ENCODE measurements at regions not wholly inside any gene's neighbourhood (a gene's known extent, or its start where the extent isn't known, plus 50 kb on each side); places are given as distances from the start of the nearest gene placed in this dataset.
"Not testable (repeated sequence)": the region's sequence is repeated elsewhere in the genome, so short reads cannot be mapped to it uniquely, and the experiment has no call there.

DNA sequence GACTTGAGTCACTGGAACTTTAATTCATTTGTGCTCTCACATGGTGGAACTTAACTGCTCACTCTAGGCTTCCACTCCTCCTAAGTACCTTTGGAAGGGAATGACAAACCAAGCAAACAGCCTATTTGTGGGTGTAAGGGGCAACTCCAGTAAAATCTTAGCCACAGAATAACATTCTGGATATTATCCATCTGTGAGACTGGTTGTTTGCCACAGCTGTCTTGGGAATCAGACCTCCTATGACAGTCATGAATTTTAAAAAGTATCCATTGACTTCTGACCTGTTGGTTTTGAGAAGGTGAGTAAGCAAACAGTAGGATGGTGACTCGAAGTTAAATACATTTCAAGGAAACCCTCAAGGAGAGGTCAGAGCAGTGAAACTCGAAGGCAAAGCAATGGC, 147.3 kb upstream of the CDIN1 start:
- DNase-seq = no peak

DNA sequence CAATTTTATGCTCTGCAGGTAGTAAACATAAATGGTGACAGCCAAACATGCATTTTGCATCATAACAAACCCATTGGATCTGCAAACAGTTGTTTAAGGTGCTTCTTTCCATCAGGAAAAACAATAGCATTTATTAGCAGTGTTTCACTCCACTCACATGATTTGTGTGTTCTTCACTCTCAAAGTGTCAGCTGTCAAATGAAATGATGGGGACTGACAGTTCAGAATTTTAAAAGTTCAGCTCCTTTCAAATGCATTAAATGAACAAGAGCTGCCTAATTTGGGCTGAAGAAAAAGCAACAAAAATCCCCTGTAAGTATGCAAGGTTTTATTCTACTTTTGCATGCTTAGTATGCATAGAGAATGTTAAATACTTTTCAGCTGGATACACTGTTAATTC, 145.2 kb upstream of the CDIN1 start:
- DNase-seq = no peak

DNA sequence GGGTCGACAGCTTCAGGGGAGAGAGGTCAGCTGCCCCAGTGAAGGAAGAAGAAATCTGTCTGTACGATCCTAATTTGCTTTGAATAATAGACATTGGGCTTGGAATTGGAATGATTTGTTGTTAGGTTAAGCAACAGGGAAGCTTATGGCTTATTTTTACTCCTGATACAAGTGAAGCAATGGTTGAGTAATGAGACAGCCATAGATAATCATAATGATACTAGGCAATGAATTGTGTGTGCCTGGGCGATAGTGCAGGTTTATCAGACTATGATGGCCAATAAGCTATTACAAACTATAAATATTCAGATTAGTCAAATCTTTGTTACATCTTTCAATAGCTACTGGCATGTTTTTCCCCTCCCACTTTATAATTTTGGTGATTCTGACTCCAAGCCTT, 140.9 kb upstream of the CDIN1 start:
- no peak for DNase-seq

DNA sequence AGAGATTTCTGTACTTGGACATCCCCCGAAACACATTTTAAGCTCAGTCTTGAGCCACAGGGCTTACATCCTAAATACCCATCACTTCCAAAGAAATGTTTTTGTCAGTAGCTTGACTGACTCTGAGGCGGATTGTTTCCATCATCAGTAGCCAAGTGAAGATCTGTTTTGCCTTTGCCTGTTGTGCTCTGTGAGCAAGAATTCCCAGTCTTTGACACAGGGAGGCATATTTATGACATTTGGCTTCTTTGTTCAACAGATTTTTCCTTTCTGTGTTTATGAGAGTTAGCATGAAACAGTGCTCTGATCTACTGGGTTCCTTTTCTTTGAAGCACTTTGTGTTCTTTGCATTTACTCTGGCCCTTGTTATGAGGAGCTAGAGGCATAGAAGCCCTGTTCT, 132.1 kb upstream of the CDIN1 start:
- no peak for DNase-seq

DNA sequence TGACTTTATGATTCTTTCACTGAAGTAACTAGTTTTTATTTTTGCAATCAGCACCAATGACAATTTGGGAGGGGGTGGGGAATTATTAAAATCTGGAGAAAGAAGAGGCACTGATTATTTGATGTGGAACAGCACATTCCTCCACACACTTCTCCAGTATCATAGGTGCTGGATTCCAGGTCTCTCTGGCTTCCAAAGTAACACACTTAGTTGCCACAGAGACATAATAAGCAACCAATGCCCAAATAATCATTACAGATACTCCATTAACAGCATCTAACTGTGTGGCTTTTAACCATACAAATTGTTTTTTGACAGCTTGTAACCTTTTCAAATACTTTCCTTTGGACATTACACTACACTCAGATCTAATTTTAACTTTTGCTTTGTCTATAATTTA, 131.0 kb upstream of the CDIN1 start:
- DNase-seq = no peak

DNA sequence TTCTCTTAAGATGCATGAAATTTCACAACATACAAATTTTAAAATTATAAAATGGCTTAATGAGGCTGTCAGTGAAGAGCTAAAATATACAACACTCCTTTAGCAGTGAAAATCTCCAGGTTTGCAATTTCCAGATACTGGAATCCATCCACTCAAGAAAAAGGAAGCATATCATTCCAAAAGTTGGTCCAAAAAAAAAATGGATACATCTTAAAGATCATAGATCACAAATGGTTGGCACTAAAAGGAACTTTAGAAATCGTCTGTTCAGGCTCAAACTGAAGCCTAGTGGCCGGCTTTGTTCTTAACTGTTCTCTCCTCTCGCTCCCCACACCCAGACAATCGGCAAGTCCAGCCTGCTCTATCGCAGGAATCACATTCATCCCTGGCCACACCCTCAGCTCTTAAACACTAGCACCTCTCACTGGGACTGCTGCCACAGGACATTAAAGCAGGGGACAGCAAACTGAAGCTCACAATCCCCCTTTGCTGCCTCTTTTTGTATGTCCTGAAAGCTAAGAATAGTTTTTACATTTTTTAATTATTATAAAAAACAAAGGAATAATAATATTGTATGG, 130.3 kb upstream of the CDIN1 start:
- DNase-seq = no peak

DNA sequence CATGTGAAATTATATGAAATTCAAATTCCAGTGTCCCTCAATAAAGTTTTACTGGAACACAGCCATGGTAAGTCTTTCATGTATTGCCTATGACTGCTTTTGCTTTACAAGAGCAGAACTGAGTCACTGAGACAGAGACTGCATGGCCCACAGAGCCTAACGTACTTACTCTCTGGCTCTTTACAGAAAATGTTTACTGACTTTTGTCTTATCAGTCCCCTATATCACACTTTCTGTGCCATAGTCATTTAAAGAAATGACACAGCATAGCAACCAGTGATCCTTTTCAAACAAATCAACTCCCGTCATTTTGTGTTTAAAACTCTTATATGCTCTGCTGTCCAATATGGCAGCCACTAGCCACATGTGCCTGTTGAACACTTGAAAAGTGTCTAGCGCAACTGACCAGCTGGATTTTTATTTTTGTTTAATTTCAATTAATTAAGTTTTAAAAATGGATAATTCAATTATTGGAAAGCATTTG, 129.7 kb upstream of the CDIN1 start:
- no peak for DNase-seq

DNA sequence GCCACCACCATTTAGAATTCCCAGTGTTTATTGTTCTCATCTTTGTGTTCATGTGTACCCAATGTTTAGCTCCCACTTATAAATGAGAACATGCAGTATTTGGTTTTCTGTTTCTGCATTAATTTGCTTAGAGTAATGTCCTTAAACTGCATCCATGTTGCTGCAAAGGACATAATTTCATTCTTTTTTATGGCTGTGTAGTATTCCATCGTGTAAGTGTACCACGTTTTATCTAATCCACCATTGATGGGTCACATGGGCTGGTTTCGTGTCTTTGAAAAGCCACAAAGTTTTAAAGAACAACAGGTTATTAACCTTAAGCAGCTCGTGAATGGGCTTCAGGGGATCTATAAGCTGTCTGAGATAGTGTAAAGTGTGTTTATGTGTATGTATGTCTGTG, 125.2 kb upstream of the CDIN1 start:
- DNase-seq = not testable (repeated sequence)

DNA sequence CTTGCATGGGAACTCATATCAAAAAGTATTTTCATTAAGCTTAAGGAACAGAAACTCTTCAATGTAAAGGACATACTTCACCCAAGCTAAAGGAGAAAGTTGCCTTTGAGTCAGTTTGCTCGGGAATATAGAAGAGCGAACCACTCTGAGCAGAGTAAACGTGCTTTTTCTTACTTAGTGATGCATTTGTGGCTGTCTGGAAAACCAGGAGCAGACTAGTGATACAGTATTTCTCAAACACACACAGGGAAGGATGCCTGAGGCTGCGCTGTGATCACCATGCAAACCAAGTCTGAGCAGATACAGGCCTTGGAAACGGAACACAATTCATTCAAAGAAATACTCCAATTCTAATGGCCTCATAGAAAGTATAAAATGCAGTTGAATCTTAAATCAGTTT, 121.0 kb upstream of the CDIN1 start:
- no peak for DNase-seq

DNA sequence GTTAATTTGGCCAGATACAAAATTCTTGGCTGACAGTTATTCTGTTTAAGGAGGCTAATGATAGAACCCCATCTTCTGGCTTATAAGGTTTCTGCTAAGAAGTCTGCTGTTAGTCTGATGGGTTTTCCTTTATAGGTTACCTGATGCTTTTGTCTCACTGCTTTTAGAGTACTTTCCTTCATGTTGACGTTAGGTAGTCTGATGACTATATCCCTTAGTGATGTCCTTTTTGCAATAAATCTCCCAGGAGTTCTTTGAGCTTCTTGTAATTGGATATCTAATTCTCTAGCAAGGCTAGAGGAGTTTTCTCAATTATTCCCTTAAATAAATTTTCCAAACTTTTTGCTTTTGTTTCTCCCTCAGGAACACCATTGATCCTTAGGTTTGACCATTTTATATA, 114.1 kb upstream of the CDIN1 start:
- DNase-seq = no peak

DNA sequence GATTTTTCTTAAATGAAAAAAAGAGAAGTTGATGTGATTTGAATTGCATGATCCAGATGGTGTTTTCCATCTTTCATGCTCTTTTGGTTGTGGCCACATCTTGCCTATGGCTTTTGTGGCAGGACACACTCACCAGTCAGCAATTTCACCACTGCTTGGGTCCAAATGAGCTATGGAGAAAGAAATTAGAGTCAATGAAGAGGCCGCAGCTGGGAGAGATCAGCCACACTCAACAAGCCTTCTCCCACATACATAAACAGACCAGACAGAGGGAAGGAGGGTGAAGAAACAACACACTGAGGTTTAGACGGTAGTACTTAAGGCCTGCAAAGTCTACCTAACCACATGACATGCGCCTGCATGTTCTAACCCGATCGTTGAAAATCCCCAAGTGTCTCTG, 110.7 kb upstream of the CDIN1 start:
- no peak for DNase-seq

DNA sequence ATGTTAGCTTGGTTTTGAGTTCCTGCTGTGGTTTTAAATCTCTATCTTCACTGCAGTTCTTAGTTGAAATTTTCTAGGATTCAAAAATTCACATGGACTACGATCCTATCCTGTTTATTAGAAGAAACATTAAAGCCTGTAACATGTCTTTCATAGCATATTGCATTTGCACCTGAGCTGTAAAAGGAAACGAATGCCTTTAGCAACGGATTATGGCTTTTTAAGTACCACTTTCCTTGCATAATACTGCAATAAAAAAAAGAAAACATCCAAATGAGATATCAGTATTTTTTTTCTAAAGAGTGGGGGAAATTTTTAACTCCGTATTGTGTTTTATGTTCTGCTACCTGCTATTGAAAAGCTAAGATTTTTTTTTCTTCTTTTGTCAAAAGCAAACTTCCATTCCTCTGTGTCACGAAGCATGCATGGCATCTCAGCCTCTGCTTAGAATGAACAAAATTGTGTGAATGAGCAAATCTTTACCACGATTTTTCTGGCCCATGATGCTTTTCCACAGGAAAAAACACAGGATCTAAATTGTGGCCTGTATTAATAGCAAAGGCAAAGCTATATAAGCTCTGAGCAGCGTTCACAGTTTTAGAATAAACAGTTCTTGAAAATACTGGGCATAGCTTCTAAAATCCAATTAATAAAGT, 110.0 kb upstream of the CDIN1 start:
- DNase-seq = no peak

DNA sequence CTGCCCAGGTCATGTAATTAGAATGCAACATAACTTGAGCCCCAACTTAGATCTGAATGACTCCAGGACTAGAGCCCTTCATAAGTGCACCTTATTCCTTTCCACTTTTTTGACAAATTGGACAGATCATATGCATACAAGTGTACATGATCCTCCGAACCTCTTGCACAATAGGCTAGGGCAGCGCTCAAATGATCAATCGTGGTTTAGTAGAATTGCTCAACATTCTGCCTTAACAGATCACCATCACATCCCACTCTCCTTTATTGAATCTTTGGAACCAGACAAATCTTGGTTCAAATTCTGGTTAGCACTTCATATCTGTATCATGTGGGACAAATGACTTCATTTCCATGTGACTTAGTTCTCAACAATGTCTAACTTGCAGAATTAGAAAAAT, 106.8 kb upstream of the CDIN1 start:
- DNase-seq = no peak

DNA sequence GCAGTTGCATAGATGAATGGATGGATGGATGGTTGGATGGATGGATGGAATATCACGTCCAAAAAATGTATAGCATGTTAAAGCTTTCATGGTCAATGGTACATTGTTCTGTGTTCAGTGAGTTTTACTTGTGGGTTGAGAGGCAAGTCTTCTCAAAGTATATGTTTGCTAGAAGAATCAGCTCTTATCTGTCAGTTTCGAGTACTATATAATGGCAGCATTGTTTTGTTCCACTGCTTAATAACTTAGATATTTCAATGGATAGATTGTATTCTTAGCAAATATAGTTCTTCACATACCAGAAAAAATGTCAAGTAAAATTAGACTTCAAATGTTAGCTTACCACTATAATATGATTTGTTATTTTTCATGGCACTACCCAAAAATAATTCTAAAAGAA, 100.9 kb upstream of the CDIN1 start:
- no peak for DNase-seq

DNA sequence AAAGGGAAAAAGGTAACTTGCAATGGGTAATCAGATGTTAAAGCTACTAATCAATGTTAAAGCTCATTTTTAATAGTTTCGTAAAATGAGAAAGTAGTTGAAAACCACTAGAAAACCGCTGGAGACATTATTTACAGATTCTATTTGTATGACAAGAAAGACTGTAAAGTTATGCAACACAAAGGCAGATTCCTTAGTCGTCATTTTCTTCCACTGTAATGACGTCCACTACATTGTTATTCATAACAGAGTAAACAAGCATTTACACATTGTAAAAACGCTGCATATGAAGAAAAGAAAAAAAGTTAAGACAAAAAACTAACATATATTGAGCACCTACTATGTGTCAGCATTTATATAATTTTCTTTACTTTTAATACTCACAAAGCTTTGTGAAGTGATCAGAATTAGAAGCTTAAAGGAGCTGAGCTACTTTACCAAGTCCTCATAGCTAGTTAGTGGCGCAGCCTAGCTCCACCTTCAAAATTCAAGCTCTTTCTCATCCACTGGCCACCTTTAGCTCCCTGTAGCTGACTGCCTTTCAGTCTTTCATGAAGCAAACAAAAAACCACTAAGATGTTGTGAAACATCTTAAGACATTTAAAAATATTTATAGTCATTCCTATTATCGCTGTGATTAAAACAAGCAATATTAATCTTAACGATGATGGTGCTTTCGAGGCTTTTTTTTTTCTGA, 100.1 kb upstream of the CDIN1 start:
- no peak for DNase-seq

DNA sequence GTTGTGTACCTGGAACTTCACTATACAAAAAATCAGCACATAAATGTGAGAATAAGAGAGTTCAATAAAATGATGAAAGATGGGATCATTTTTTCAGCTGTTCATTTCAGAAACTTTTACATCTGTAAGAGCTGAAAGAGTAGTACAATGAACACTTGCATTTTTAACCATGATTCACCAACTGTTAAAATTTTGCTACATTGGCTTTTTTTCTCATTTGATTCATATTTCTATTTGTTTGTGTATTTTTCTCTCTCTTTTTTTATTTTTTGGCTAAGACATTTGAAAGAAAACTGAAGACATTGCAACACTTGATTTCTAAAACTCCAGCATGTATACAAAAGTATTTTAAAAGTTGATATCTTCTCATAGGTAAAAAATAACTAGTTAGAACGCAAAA, 98.3 kb upstream of the CDIN1 start:
- DNase-seq = no peak

DNA sequence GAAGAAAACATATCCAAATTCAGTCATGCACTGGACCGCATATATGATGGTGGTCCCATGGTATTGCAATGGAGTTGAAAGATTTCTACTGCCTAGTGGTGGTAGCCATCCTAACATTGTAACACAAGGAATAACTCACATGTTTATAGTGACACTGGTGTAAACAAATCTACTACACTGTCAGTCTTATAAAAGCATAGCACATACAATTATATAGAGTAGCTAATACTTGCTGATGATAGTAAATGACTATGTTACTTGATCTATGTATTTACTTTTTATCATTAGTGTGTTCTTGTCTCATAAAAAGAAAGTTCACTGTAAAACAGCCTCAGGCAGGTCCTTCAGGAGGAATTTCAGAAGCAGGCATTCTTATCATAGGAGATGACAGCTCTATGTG, 96.0 kb upstream of the CDIN1 start:
- DNase-seq = no peak

DNA sequence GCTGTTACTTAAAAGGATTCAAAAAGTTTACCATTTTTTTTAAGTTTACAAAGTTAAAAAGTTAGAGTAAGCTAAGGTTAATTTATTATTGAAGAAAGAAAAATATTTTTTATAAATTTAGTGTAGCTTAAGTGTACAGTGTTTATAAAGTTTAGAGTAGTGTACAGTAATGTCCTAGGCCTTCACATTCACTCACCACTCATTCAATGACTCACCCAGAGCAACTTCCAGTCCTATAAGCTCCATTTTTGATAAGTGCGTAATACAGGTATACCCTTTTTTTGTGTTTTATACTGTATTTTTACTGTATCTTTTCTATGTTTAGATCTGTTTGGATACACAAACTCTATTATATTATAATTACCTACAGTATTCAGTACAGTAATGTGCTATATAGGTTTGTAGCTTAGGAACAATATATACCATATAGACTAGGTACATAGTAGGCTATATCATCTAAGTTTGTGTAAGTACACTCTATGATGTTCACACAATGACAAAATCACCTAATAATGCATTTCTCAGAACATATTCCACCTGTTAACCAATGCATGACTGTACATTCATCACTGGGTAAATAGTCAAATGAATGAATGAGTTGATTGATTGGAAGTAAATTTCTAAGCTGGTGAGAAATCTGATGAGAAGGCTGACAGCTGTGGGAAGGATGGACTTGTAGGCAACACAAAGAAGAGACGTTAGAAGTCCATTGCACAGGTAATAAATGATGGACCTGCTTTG, 95.2 kb upstream of the CDIN1 start:
- DNase-seq = no peak

DNA sequence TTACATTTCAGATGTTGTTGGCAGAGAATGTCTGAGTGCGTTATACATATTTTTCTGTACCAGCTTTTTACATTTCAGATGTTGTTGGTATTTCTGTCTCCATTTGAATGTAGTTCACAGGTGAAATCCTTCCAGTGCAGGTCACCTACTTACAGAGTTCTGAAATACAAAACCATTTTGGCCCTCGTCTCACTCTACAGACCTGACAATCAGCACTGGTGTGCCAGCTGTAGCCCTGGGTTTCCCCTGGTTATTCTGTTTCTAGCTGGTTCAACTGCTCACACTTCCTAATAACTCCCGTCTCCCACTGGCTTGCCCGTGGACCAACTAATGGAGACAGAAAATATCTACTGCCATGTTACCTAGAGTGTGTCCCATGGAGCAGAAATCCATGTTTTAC, 87.5 kb upstream of the CDIN1 start:
- DNase-seq = no peak

DNA sequence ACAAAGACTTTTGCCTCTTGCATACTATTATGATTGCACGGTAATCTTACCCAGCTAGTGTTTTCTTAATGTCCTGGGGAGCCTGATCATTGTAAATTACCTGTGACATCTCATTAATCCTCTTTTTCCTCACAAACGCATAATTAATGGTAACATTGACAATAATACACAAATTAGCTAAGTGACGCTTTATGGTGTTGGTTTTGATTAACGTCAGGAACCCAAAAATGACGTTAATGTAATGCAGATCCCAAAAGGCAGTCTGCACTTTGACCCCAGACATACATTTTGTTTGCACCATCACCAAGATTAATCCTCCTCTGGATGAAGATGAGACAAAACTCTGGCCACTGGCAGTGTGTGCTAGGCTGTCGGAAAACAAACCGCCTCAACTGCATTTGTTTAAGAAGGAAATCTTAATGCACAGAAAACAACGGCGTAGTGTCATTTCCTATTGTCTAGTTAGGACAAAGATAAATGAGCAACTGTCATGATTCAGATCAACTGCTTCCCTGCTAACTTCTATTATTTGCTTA, 83.9 kb upstream of the CDIN1 start:
- DNase-seq = no peak

DNA sequence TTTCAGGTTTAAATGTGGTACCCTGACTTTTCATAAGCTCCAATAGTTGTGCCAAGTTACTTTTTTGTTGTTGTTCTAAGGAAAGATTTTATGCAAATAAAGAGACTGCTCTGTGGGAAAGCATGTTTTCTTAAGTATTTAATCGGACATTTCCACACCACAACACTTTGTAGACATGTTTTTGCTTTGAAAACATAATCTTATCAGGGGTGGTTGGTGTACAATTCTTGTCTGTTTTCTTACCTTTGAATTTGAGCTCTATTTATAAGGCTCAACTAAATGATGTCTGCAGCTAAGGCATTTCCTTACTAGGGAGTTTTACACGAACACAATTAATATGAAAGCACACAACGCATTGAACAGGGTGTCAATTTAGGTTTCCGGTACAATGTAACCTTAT, 81.5 kb upstream of the CDIN1 start:
- DNase-seq = no peak

DNA sequence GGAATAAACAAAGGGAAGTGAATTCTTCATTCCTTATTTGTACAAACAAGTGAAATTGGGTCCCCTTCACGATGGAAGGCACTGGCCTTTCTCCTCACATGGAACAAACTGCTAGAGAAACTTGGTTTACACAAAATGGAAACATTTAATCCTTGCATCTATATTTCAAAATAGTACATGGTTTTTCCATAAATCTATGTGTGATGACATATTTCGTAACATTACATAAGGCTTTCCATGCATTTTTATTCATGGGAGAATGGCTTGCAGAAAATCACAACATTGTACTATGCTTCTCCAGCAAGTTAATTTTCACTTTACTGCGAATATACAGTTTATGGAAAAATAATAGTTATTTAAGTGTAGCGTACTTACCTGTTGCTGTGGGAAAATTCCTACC, 81.0 kb upstream of the CDIN1 start:
- DNase-seq = no peak

DNA sequence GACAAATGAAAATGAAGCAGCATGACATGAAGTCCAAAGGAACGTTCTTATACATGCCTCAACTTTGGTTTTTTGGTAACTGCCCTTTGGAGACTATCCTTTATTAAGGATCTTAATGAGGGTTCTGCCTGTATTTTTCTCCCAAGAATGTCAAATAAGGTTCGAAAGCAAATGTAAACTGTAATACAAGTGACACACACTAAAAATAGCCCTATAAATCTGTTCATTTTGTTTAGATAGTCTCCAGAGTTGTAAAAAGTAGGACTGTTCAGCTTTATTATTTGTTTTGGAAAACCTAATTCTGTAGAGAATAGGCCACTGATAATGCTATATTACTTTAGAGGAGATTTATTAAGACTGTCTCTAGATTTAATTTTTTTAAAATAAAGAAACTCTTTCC, 80.5 kb upstream of the CDIN1 start:
- no peak for DNase-seq
